ENCODE measurements at regions not wholly inside any gene's neighbourhood (a gene's known extent, or its start where the extent isn't known, plus 50 kb on each side); places are given as distances from the start of the nearest gene placed in this dataset.

- TF ChIP-seq, protein P1, sequence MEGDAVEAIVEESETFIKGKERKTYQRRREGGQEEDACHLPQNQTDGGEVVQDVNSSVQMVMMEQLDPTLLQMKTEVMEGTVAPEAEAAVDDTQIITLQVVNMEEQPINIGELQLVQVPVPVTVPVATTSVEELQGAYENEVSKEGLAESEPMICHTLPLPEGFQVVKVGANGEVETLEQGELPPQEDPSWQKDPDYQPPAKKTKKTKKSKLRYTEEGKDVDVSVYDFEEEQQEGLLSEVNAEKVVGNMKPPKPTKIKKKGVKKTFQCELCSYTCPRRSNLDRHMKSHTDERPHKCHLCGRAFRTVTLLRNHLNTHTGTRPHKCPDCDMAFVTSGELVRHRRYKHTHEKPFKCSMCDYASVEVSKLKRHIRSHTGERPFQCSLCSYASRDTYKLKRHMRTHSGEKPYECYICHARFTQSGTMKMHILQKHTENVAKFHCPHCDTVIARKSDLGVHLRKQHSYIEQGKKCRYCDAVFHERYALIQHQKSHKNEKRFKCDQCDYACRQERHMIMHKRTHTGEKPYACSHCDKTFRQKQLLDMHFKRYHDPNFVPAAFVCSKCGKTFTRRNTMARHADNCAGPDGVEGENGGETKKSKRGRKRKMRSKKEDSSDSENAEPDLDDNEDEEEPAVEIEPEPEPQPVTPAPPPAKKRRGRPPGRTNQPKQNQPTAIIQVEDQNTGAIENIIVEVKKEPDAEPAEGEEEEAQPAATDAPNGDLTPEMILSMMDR (IDR thresholded peaks at IDR 0.05; ENCODE audit: poor library complexity), result no peak
- TF ChIP-seq EZH2 (IDR thresholded peaks at IDR 0.05; ENCODE audit: borderline replicate concordance), result no peak
- no peak for TF ChIP-seq EZH2phosphoT487 (IDR thresholded peaks at IDR 0.05; ENCODE audit: low read depth, severe bottlenecking, unreplicated experiment)
These were observed 616.2 kb upstream of the SPRY2 start for GRCh38 chr13:80957019-80957655.

Data from hepatocyte (in vitro differentiated cells).